NCI-H2196 treated with DMSO at 0.1 percent for 48 hours (cell line): ENCODE measurements at regions not wholly inside any gene's neighbourhood (a gene's known extent, or its start where the extent isn't known, plus 50 kb on each side); places are given as distances from the start of the nearest gene placed in this dataset.

ENCODE experiments used
- DNase-seq: peaks from one replicate; lab custom pipeline; 2025; ENCODE audit not compliant: unreplicated experiment; lab: John Stamatoyannopoulos, UW

GRCh38 chr11:122451911-122452310 is 203.6 kb upstream of the UBASH3B start:
- no peak for DNase-seq

DNA sequence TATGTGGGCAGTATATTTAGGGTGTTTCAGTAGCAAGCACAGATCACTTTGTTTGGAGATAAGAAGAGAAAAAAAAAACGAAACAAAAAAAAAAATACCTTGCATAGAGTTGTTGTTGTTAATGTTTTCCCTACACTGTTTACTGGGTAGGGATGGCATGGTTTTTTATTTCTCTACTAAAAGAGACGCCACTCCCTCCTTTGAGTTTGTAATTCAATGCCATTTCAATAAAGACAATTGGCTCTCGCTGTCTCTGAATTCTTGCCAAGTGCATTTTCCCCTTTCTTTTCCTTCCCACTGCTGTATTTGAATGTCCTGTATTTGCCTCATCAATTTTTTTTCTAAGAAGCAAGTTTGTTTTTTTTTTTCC is 213.9 kb upstream of the UBASH3B start:
- DNase-seq: no peak

DNA sequence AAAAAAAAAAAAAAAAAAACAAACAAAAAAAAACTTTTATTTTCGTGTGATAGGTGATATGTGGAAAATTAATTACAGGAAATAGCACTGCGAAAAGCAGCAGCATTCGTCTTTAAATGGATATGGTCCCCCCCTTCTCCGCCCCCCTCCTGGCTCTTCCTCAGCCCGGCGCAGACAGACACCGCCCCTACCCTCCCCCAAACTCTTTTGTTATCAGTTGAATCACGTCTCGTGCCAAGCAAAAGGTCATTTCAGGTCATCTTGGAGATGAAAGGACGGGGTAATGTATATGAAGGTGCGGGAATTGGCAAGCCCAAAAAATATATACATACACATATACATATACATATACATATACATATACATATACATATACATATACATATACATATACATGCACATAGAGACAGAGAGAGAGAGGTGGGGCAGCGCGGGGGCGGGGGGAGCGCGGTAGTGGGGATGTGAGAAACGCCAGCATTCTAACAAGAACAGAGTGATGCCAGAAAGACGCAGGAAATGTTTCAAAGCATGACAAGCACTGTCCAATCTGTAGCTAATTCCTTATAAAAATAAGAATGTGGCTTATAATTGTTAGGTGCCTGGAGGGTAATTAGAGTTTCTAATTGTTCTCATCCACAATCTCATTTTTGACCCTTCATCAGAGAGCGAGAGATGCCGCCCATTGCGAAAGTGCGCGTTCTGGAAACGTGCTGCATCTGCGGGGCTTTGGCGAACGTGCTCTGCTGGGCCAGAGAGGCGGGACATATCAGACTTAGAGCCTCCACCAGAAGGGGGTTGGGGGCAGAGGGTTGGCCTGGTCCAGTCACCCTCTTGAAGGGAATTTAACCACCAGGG is 214.5 kb upstream of the UBASH3B start:
- no peak for DNase-seq

- no peak for DNase-seq
Observed at GRCh38 chr11:122439866-122440810, 215.4 kb upstream of the UBASH3B start.

- no peak for DNase-seq
Observed at GRCh38 chr11:122436188-122436555, 219.3 kb upstream of the UBASH3B start.

- DNase-seq: no peak
Observed at GRCh38 chr11:122435540-122436187, 219.9 kb upstream of the UBASH3B start.

DNA sequence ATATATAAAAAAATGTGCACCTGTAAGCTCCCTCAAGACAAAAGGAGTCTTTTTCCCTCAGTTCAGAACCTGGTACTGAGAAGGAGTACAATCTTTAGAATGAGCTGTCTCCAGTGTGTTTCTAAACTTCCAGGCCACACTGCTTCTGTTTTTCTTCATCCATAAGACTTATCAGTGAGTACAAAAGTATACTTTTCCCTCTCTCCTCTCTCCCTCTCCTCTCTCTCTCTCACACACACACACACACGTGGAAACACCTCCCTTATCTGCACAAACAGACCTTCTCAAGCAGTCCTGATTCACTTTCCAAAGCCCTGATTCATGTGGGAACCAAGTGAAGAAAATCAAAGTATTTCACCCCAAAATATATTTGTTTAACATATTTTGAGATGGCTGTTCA is 220.7 kb upstream of the UBASH3B start:
- no peak for DNase-seq

GRCh38 chr11:122430490-122430889 is 225.0 kb upstream of the UBASH3B start:
- no peak for DNase-seq

- DNase-seq: no peak
Observed at GRCh38 chr11:122426073-122426472, 229.4 kb upstream of the UBASH3B start.

DNA sequence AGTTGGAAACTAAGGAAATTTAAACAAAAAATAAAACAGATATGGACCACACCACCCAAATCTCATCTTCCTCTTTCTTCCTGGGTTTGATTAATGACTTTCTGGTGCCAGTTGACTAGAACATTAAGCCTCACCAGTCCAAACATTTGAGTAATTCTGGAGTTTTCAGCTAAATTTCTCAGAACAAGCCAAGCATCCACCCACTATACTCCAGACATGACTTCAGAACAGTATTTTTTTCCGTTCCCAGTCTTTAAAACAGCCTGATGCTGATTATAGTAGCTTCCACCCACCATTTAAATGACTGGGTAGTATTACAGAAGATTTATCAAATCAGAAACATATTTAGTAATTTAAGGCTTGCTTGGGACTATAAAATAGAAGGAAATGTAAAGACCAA is 230.9 kb upstream of the UBASH3B start:
- DNase-seq: no peak

GRCh38 chr11:122423886-122424285 is 231.6 kb upstream of the UBASH3B start:
- no peak for DNase-seq

GRCh38 chr11:122423273-122423672 is 232.2 kb upstream of the UBASH3B start:
- DNase-seq: no peak

DNA sequence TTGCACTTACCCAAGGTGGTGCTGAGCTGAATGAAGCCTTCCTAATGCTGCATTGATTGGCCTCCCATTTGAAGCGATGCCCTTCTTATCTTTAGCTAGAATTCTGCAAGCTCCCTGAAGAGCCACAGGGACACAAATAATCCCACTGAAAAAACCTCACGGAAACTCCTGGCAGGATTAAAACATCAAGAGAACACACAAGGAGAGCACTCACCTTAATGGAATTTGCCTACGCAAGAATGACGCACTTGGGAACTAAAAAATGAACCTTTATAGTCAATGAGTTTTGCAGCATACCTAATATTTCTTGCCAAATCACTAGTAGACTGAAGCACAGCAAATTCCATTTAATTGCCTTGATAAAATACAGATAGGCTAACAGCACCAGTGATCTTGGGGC is 232.8 kb upstream of the UBASH3B start:
- DNase-seq: no peak

GRCh38 chr11:122421702-122422101 is 233.8 kb upstream of the UBASH3B start:
- DNase-seq: no peak

GRCh38 chr11:122418032-122418431 is 237.5 kb upstream of the UBASH3B start:
- DNase-seq: no peak

GRCh38 chr11:122414406-122415018 is 241.0 kb upstream of the UBASH3B start:
- DNase-seq: no peak

GRCh38 chr11:122413677-122414076 is 241.8 kb upstream of the UBASH3B start:
- no peak for DNase-seq

- no peak for DNase-seq
Observed at GRCh38 chr11:122412581-122412980, 242.9 kb upstream of the UBASH3B start.

- no peak for DNase-seq
Observed at GRCh38 chr11:122406466-122406865, 249.1 kb upstream of the UBASH3B start.

GRCh38 chr11:122405547-122406341 is 249.8 kb upstream of the UBASH3B start:
- no peak for DNase-seq
